ENCODE measurements at regions not wholly inside any gene's neighbourhood (a gene's known extent, or its start where the extent isn't known, plus 50 kb on each side); places are given as distances from the start of the nearest gene placed in this dataset.

DNA sequence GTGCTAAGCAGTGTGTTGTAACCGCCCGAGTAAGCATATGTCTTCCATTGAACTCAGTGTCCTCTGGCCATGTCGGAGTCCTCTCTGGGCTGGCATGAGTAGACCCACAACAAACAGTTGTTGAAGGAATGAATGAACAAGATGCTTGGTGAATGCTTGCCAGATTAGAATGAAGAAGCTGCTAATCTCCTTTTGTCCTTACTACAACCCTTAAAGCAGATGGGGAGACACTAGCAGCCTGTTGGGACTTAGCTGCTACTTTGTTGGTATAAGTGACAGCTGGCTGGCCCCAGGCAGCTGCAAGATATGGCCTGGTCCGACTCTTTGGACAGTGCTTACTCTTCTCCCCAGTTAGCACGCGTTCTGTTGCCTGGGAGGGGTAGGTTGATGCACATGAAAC, 370.1 kb downstream of the RPS24 start:
- no peak overlapping the region for H3K4me3 ChIP-seq (ENCODE audit: low read depth, low read length)
- no peak for DNase-seq (ENCODE audit: low read depth)
- TF ChIP-seq, protein P1, sequence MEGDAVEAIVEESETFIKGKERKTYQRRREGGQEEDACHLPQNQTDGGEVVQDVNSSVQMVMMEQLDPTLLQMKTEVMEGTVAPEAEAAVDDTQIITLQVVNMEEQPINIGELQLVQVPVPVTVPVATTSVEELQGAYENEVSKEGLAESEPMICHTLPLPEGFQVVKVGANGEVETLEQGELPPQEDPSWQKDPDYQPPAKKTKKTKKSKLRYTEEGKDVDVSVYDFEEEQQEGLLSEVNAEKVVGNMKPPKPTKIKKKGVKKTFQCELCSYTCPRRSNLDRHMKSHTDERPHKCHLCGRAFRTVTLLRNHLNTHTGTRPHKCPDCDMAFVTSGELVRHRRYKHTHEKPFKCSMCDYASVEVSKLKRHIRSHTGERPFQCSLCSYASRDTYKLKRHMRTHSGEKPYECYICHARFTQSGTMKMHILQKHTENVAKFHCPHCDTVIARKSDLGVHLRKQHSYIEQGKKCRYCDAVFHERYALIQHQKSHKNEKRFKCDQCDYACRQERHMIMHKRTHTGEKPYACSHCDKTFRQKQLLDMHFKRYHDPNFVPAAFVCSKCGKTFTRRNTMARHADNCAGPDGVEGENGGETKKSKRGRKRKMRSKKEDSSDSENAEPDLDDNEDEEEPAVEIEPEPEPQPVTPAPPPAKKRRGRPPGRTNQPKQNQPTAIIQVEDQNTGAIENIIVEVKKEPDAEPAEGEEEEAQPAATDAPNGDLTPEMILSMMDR (IDR thresholded peaks at IDR 0.05; ENCODE audit: insufficient read depth, low read depth, low read length, missing control alignments) = no peak

DNA sequence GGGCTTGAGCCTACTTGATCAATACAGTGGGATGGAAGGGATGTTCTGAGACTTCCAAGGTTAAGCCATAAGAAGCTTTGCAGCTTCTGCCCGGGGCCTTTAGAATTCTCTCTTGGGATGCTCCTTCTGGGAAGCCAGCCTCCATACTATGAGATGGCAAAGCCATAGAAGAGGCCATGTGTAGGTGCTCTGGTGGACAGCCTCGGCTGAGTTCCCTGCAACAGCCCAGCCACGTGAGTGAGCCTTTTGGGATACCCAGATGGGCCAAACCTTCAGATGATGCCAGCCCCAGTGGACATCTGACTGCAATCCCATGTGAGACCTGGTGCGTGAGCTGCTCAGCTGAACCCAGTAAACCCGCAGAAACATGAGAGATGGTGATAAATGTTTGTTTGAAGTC, 370.6 kb downstream of the RPS24 start:
- DNase-seq (ENCODE audit: low read depth) = no peak
- no peak overlapping the region for H3K4me3 ChIP-seq (ENCODE audit: low read depth, low read length)
- TF ChIP-seq, protein P1 (IDR thresholded peaks at IDR 0.05; ENCODE audit: insufficient read depth, low read depth, low read length, missing control alignments) = no peak

DNA sequence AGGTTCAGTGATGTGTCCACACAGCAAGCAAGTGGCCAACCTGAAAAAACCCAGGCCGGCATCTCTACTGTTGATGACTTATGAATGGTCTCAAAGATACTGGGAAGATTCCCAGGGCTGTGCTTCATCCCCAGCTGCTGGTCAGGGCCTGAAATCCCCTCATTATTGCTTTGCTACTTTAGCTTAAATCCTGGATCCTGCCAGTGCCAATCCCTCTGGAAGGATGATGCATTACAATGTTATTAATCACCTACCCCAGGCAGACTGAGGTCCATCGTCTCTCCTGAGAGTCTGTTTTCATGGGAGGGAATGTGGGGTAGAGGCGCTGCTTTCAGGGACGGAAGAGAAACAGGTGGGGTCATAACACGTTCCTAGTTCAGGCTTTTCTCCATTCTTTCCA, 371.6 kb downstream of the RPS24 start:
- TF ChIP-seq, protein P1 (IDR thresholded peaks at IDR 0.05; ENCODE audit: insufficient read depth, low read depth, low read length, missing control alignments) = no peak
- DNase-seq (ENCODE audit: low read depth) = no peak
- H3K4me3 ChIP-seq (ENCODE audit: low read depth, low read length) = no peak overlapping the region

DNA sequence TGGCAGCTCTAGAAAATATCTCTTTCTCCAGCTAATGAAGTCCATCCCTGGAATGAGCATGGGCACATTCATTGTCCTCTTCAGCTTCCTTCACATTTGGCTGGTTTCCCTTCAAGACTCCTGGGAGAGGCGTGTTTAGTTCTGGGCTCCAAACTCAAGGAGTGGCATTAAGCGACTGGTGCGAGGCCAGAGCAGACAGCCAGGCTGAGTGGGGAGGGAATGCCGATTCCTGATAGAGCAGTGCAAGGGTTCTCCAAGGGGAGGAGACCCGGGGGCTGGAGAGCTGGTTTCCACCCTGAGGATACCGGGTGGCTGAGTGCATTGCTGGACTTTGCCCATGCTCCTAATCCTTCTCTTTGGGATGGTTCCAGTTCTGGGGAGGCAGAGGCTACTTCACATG, 372.1 kb downstream of the RPS24 start:
- no peak for DNase-seq (ENCODE audit: low read depth)
- no peak overlapping the region for H3K4me3 ChIP-seq (ENCODE audit: low read depth, low read length)
- TF ChIP-seq, protein P1 (IDR thresholded peaks at IDR 0.05; ENCODE audit: insufficient read depth, low read depth, low read length, missing control alignments) = no peak

DNA sequence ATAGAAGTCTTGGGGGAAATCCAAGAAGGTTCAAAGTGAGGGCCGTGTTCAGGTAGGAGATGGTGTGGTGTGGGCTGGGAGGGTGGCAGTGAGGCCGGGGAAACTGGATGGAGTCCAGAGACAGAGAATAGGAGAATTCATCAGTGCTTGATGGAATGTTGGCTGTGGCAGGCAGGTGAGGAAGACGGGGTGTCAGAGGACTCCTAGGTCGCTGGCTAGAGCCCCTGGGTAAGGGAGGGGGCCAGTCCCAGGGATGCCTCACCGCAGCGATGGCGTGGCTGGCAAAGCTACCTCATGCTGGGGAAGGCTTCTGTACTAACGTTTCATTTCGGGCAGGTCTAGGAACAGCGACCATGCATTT, 373.0 kb downstream of the RPS24 start:
- TF ChIP-seq, protein P1 (IDR thresholded peaks at IDR 0.05; ENCODE audit: insufficient read depth, low read depth, low read length, missing control alignments) = no peak
- no peak for DNase-seq (ENCODE audit: low read depth)
- H3K4me3 ChIP-seq (ENCODE audit: low read depth, low read length) = no peak overlapping the region

DNA sequence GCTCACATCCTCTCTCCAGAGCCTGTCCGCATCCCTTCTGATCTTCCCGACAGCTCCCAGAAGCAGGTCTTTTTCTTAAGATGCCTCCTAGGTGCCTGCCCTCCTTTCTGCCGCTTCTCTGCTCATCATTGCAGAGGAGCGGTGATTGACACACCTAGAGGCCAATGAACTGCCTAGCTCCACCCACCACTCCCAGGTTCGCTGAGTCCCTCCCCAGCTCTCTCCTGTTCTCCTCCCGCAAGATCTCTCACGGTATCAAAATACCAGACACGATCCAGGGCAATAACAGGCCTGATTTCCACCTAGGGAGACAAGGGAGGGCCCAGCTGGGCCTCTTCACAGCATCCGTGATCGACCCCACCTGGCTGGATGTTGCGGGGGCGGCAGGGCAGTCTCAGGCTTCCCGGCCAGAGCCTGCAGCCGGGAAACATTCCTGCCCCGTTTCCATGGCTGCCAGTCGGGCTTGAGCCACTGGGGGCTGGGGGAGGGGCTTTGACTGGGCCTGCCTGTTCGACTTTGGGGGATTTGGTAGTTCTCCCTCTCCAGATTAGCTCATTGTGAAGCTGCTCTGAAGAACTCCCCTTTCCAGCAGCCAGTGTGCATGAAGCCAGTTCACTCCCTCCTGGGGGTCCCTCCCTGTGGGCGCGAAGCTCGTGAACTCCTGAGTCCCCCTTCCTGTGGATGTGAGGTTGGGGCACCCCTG, 373.5 kb downstream of the RPS24 start:
- no peak overlapping the region for H3K4me3 ChIP-seq (ENCODE audit: low read depth, low read length)
- peak; percentile 87 for DNase-seq (ENCODE audit: low read depth)
- TF ChIP-seq, protein P1 (IDR thresholded peaks at IDR 0.05; ENCODE audit: insufficient read depth, low read depth, low read length, missing control alignments) = no peak

DNA sequence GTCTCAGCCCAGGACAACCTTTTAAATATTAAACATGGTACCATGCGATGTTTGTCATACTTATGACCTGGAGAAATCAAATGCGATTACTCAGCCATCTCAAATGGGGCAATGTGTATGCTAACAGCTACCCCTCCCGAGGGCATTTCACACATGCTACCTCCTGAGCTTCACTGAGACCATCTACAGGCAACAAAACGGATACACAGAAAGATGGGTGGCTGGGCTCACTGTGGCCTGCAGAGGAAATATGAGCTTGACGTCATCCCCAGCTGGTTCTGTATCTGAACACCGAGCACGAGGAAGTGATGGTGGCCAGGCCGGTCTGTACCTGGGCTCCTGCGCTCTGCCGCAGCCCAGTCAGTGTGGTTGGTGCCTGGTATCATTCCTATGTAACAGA, 374.3 kb downstream of the RPS24 start:
- TF ChIP-seq, protein P1 (IDR thresholded peaks at IDR 0.05; ENCODE audit: insufficient read depth, low read depth, low read length, missing control alignments) = no peak

More for the DNA sequence above, 374.3 kb downstream of the RPS24 start:
- no peak overlapping the region for H3K4me3 ChIP-seq (ENCODE audit: low read depth, low read length)
- DNase-seq (ENCODE audit: low read depth) = no peak

All from GM12865 (cell line).